NCI-H82 treated with DMSO at 0.1 percent for 48 hours (cell line): ENCODE measurements at regions not wholly inside any gene's neighbourhood (a gene's known extent, or its start where the extent isn't known, plus 50 kb on each side); places are given as distances from the start of the nearest gene placed in this dataset.

Source experiments
- DNase-seq: peaks from one replicate; lab custom pipeline; 2025; ENCODE audit not compliant: unreplicated experiment; lab: John Stamatoyannopoulos, UW

DNA sequence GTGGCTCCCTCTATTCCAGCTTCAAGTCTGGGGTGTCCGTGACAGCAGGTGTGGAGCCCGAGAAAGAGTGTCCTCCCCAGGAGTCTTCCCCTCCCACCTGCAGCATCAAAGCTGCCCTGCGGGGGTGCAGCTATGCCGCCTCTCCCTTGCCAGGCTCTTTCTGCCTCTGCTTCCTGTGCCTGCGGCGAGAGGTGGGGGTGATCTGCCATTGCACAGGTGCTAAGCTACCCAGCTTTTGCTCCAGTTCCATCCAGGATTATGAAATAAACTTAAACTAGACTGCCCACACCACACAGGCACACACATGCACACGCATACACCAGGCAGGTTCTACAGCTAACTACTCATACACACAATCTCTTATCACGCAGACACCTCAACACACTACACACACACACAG is 104.7 kb upstream of the CLDN10 start:
- no peak for DNase-seq

DNA sequence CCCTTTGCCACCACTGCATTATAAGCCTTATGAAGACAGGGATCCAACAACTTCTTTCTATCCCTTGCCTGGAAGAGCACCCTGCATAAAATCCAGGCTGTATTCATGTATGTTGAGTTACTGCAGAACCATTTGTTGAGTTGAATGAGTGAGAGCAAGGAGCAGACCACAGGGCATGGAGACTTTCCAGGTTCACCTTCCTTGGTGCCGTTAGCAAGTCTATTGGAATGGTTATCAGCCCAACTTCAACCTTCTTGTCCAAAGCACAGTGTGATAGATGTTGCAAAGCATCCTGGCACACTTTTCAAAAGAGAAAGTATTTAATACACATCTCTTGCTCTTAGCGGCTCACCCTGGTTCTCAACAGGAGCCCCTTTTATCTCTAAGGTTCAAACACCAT is 100.9 kb upstream of the CLDN10 start:
- DNase-seq, result no peak

DNA sequence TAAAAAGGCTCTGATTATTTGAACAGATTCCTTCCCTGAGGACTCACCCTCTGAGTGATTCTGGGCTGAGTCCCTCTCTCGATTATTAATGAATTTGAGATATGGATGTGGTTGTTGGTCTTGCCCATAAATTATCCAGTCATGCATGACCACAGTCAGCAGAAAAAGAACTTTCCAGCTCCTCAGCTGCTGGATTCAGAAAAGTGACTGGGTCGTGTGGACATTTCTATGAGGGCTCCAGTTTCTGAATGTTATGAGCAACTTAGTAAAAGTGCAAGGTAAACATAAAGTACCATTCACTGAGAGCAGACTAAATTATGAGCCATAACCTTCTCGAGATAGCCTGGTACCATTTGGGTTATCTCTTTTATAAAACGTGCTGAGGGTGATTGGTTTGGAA is 100.1 kb upstream of the CLDN10 start:
- no peak for DNase-seq

DNA sequence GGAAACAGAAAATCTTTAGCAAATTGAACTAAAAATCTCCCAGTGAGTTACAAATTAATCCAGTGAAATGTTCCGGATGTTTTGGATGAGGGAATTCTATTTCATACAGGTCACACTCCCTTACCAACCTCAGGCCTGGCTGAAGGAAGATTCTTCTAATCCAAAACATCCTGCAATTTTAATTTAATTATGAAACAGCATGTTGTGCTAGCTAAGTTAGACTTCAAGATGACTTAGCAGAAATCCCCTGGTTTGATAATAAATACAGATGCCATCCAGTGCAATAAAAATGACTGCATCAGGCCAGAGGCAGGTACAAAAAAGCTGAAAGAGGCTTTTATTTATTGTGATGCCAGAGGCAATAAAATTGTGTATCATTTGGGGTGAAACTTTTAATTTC is 96.7 kb upstream of the CLDN10 start:
- no peak for DNase-seq

DNA sequence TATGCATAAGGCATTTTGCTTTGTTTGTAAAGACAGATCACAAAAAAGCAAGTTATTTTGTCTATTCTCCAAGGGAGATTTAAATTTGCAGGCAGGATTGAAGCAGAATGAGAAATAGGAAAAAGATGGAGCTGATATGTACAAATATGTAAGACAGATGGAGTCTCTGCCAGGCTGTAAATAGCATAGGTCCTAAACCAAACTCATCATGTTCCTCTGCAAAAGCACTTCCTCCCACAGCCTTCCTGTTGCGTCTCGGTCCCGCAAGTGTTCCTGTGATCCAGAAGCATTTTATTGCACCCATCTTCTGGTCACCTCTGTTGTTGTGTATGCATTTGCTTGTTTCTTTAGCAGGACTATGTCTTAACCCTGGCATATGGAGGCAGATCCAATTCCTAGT is 95.7 kb upstream of the CLDN10 start:
- no peak for DNase-seq

DNA sequence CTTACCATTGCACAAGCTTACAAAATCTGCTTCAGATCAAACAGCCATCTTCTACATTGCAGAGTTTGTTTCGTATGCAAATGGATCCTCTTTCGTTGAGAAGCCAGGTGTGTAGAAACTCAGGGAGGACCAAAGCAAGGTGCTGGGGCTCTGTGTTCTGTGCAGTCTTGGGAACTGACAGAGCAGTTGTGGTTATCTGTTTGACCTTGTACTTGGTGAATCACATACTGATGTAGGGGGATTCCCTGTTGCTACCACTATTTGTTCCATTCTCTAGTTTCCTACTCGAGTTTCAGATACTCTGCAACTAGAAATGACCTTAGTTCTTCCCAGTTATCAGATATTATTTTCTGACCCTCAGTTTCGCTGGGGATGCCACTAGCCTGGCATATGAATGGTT is 95.2 kb upstream of the CLDN10 start:
- DNase-seq, result no peak

DNA sequence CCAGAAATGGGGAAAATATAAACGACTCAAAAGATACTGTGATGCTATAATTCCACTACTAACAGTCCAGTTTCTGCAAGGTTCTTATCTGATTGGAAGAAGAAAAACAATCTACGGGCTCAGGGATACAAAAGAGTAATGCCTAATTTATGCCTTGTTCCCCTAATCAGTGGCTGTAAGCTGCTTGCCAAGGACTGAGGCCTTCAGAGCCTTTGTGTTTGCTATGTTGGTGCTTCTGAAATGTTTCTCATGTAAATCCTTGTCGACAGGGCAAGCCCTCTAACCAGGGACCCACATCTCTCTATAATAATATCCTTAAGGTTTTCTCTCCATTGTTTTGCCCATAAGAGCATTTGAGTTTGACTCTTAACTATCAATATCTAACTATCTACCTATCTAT is 89.7 kb upstream of the CLDN10 start:
- DNase-seq, result no peak

DNA sequence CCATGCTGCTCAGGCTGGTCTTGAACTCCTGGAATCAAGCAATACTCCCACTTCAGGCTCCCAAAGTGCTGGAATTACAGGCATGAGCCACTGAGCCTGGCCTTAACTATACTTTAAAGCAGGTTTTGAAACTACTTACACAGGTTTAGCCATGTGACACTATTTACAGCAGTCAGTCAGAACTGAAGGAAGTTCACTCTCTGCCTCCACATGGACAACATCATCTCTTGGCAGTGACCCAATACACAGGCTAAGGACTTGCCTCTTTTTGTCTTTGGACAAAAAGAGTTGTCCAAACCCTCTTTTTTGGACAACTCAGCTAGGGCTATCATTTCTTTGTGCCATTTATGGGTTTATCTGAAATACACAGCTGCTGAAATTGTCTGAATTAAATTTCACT is 89.0 kb upstream of the CLDN10 start:
- no peak for DNase-seq

DNA sequence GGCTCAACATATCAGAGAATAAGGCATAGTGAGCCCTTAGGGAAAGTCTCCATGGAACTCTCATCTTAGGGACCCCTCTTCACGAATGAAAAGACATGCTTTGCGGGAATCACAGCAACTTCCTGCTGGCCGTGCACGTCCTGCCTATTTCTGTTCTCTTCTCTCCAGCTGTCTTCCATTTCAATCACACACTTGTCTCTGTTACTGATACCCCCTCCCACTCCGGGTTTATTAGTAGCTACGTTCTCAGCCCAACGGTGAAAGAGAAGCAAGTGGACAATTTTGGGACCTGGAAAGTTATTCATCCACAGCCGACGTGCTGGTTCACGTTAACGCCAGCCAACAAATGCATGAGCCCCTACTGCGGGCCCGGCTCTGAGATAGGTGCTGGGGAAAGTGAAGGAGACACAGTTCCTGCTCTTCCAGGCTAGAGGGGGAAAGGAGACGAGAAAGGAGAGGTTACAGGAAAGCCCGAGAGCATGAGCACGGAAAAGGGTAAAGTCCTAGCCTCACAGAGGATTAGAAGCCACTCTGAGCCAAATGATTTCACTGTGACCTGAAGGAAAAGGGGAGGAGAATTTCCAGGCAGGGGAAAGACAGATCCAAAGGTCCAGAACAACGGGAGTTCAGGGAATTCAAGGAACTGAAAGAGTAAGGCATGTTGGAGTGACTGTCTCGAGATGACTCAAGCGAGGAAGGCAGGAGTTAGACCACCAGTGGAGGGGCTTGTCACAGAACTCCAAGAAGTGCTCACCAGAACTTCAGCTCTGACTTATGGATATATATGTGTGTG is 81.8 kb upstream of the CLDN10 start:
- DNase-seq, result no peak

DNA sequence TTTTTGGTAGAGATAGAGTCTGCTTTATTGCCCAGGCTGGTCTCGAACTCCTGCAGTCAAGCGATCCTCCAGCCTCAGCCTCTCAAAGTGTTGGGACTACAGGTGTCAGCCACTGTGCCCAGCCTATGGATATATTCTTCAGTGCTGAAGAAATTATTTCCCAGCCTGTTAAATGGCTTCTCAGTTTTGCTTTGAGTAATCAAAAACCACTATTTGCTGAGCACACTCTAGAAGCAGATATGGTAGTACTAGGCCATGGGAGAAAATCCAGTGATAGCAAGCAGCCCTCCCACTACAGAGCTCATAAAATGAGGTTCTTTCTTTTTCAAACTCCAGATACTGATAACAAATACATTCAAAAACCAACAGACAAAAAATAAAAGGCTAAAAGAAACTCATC is 80.6 kb upstream of the CLDN10 start:
- no peak for DNase-seq

DNA sequence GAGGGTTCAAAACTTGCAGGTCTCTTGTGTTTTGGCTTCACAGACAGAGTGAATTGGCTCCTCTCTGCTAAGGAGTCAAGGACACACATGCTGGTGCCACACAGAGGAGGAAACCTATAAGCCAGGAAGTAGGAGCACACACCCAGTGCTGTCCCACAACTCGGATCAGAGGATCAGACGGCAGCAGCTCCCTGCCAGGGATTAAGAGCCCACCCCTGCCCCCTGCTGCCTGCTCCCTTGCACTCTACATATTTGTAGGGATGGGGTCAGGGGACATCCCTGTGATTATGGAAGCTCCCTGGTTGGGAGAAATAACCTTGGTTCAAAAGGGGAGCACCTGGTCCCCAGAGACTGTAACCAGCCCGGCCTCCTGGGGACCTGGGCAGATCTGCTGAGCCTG is 77.5 kb upstream of the CLDN10 start:
- DNase-seq, result no peak

DNA sequence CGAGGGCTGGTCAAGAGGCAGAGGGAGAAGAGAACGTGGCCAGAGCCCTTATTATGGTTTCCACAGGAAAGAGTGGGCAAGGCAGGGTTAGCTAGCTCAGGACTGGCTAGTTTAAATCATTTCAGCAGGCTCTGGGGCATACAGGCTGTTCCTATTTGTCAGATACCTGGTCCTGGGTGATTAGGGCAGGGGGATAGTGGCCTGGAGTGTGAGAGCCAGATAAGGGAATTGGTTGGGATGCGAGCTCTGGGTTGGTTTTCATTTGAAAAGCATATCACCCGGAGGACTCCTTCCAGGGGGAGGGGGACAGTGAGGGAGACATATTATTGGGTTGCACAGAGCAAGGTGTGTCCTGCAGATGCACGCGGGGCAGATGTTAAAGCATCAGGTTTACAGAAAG is 75.3 kb upstream of the CLDN10 start:
- DNase-seq, result no peak

DNA sequence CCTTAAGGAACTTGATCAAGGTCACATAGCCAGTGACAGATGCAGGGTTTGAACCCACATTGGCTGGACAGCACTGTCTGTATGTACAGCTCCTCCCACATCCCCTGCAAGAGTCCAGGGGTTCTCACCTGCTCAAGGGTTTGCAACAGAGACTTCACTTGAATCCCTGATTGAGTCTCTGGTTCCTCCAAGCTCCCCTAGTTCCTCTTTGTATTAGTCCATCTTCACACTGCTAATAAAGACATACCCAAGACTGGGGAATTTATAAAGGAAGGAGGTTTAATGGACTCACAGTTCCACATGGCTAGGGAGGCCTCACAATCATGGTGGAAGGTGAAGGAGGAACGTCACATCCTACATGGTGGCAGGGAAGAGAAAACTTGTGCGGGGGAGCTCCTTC is 72.8 kb upstream of the CLDN10 start:
- DNase-seq, result no peak

DNA sequence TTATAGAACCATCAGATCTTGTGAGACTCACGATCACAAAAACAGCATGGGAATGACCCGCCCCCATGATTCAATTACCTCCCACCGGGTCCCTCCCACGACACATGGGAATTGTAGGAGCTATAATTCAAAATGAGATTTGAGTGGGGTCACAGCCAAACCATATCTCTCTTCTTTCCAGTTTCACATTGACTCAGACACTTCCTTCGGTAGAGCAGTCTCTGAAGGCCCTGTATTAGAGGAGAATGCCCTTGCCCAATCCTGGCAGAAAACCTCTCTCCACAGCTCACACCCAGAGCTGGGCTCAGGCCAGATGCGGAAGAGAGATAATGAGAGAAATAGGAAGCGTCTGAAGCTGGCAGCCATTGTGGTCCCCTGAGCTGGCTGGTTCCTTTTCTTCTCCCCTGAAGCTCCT is 72.4 kb upstream of the CLDN10 start:
- DNase-seq, result no peak

DNA sequence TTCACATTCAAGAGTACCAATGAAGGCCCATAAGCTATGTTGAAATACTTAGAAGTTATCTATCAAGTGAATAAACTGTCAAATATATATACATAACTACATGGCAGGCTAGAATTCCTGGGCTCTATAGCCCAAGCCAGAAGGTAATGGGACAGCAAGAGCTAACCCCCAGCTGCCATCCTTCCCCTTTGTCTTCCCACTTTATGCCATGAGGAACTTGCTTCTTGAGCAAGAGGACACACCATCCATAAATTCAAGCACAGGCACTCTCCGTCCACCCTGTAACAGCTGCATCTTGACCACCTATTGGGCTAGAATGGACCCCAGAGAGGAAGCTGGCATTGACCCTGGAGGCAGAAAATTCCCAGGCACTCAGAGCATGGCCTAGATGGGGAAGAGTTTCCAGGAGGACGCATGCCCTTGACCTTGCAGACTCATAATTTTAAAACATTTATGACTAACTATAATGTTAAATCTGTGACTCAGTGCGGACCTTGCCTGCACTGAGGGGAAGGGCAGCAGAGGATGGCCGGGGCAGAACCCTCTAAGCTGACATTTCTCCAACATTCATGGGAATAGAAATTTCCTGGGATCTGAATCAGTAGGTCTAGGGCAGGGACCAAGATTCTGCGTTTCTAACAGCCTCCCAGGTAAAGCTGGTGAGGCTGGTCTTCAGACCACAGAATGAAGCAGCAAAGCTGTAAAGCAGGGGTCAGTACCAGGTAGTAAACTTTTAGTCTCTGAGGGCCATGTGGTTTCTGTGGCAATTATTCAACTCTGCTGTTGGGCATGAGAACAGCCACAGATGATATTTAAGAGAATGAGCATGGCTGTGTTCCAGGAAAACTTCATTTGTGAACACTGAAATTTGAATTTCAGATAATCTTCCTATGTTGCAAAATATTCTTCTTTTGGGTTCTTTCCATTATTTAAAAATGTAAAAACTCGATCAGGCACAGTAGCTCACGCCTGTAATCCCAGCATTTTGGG is 71.4 kb upstream of the CLDN10 start:
- DNase-seq, result no peak

DNA sequence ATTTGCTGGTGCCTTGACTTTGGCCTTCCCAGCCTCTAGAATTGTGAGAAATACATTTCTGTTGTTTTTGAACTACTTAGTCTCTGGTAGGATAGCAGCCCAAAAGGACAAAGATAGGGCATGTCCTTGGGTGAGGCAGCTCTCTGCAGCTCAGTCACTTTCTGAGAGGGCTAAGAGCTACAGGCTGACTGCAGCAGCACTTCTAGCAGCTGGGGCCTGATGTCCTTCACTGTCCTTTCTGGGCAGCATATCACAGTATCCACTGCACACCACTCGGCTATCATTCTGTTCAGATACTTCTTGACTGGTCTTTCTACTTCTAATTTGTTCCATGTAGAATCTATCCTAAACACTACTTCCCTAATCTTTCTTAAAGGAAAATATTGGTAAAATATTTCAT is 68.5 kb upstream of the CLDN10 start:
- DNase-seq, result no peak

DNA sequence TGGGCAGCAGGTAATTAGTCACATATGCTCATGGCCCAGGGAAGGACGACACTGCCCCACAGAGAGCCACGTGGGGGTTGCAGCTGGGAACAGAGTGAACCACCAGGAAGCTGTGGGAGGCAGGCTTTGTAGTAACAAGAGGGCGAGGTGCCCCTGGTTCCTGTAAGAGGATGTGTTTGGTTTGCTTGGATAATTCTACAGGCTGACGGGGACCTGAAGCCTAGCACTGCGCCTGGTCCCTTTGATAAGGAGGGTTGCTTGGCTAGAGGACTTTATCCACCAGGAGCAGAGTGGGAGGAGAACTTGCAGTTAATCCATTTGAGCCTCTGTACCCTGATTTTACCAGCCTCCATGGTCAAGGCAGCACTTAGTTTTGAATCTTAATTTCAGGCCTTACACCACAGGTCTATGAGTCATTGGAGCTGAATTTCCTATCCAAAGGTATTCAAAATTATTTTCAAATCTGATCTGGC is 67.4 kb upstream of the CLDN10 start:
- no peak for DNase-seq

DNA sequence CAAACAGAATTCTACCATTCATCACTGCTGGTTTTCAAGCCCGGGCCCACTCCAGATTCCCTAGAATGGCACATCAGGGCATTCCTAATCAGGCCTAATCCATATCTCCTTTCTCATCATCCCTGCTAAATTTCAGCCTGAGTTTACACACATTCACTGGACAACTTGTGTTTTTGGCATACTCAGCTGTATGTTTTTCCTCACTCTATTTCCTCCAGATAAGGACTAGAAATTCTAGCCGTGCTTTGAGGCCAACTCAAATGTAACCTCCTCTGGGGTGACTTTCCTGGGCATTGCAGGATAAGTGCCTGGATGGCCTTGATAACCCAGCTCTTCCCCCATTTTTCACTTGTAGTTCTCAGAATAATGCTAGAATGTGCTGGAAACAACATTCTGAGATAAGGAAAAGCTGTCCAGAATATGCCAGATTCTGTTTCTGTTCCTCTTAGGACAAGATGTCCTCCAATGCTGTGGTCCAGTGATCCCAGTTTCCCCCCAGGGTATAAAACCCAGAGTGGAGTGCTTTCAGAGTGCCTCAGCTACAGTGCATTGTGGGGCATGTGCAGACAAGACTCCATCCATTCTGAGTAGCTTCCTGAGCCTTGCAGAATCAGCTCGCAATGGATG is 66.9 kb upstream of the CLDN10 start:
- DNase-seq, result no peak

DNA sequence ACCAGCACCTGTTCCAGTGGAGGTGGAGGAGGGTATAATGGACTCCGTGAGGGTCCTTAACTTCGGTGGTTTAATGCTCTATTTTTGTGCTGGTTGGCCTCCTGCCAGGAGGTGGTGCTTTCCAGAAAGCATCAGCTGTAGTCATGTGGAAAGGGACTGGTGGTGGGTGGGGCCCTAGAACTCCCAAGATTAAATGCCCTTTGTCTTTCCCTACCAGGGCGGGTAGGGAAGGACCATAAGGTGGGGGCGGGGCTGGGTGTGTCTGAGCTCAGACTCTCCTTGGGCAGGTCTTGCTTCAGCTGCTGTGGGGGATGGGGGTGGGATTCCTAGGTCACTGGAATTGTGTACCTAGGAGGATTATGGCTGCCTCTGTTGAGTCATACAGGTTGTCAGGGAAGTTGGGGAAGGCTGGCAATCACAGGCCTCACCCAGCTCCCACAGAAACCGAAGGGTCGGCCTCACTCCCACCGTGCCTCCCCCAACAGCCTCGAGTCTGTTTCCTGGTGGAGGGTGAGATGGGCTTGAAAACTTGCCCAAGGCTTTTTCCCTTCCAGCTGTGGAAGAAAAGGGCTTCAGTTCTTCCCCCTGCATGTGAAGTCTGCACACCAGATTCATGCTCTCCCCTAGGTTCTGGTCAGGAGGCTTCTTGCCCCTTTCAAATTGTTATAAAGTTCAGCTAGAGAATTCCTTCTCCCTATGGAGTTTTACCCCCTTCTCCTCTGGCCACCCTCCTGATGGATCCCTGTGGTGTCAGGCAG is 60.3 kb upstream of the CLDN10 start:
- DNase-seq, result peak; percentile 37

DNA sequence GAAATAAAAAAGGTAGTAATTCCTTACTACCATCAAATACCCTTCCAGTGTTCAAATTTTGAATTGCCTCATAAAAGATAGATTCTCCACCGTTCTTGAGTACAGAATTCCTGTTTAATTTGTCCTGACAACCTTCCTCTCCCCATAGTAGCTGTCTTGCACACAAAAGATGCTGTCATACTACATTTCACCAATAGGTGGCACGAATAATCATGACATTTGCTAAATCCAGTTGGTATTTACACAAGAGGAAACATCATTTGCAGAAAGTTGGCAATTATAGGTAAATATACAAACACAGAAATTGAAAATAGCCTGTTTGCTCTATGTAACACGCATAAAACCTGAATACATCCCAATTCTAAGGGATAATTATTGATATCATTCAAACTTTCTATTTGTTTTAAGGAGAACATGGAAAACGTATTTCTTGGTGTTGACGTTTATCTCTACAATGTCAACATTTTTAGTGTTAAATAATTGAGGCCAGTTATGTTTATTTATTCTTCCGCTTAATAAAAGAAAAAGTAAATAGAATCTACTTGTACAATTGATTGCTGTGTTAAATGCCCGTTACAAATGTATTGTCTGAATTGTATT is 58.3 kb upstream of the CLDN10 start:
- DNase-seq, result peak; percentile 16

DNA sequence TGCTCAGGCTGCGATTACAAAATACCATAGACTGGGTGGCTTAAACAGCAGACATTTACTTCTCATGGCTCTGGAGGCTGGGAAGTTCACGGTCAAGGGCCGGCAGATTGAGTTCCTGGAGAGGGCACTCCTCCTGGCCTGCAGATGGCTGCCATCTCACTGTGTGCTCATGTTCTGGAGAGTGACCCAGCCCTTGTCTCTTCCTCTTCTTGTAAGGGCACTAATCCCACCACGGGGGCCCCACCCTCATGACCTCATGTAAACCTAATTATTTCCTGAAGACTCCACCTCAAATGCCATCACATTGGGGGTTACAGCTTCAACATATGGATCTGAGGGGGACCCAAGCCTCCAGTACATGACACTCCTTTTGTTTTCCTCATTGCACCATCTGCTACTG is 56.0 kb upstream of the CLDN10 start:
- DNase-seq, result no peak
